ENCODE measurements at regions not wholly inside any gene's neighbourhood (a gene's known extent, or its start where the extent isn't known, plus 50 kb on each side); places are given as distances from the start of the nearest gene placed in this dataset.

DNA sequence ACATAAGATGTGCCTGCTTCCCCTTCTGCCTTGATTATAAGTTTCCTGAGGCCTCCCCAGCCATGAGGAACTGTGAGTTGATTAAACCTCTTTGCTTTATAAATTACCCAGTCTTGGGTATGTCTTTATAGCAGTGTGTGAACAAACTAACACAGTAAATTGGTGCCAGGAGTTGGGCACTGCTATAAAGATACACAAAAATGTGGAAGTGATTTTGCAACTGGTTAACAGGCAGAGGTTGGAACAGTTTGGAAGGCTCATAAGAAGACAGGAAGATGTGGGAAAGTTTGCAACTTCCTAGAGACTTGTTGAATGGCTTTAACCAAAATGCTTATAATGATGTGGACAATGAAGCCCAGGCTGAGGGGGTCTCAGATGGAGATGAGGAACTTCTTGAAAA lies 264.1 kb downstream of the DACT1 start:
- TF ChIP-seq CTCF (IDR thresholded peaks at IDR 0.05 in 8 of 11, conservative IDR thresholded peaks at IDR 0.05 in 3 of 11) (no peak), POLR2AphosphoS5 (IDR thresholded peaks at IDR 0.05) (no peak)
